ENCODE measurements at regions not wholly inside any gene's neighbourhood (a gene's known extent, or its start where the extent isn't known, plus 50 kb on each side); places are given as distances from the start of the nearest gene placed in this dataset.
A peak's percentile ranks its signal among the peaks of the same experiment; 100 is the strongest.

DNA sequence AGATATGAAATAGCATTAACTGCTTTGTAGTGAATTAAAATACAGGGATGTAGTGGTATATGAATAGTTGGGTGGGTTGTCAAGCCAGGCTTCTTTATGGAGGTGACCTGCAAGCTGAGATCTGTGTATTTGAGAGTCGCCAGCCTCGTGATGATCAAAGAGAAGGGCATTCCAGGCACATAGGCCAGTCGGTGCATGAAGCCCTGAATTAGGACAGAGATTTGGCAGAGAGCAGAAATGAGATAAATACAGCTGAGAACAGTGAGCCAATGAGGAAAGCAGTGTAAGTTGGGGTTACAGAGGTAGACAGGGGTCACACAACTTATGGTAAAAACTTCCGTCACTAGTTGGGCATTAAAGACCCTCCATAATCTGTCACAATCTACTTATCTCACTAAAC, 641.9 kb downstream of the OTOL1 start:
- no peak for DNase-seq (ENCODE audit: low read depth)
- TF ChIP-seq, protein P1, sequence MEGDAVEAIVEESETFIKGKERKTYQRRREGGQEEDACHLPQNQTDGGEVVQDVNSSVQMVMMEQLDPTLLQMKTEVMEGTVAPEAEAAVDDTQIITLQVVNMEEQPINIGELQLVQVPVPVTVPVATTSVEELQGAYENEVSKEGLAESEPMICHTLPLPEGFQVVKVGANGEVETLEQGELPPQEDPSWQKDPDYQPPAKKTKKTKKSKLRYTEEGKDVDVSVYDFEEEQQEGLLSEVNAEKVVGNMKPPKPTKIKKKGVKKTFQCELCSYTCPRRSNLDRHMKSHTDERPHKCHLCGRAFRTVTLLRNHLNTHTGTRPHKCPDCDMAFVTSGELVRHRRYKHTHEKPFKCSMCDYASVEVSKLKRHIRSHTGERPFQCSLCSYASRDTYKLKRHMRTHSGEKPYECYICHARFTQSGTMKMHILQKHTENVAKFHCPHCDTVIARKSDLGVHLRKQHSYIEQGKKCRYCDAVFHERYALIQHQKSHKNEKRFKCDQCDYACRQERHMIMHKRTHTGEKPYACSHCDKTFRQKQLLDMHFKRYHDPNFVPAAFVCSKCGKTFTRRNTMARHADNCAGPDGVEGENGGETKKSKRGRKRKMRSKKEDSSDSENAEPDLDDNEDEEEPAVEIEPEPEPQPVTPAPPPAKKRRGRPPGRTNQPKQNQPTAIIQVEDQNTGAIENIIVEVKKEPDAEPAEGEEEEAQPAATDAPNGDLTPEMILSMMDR (IDR thresholded peaks at IDR 0.05; ENCODE audit: low read depth, low read length, missing control alignments) = no peak
- H3K4me3 ChIP-seq (ENCODE audit: low read depth, low read length) = no peak overlapping the region
- in situ Hi-C loops (cut with HindIII; ENCODE audit: low sequenced_read_pairs) = no loop called here

DNA sequence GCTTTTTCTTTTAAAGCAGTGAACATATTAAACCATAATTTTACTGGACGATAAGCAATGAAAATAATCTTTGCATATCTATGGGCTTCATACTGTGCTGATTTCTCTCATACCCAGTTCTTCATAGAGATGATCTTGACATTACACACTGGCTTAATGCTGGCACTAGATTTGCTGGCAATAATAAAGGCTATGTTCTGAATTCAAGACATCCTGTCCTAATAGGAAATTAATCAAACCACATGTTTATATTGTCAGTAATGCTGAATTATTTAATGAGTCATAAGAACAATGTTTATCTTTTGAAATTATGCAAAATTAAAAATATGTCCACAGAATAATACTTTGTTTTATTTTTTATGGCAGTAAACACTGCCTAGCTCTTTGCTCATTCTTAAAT, 643.2 kb downstream of the OTOL1 start:
- H3K4me3 ChIP-seq (ENCODE audit: low read depth, low read length) = no peak overlapping the region
- in situ Hi-C loops (cut with HindIII; ENCODE audit: low sequenced_read_pairs) = no loop called here
- DNase-seq (ENCODE audit: low read depth) = no peak
- TF ChIP-seq, protein P1 (IDR thresholded peaks at IDR 0.05; ENCODE audit: low read depth, low read length, missing control alignments) = no peak

DNA sequence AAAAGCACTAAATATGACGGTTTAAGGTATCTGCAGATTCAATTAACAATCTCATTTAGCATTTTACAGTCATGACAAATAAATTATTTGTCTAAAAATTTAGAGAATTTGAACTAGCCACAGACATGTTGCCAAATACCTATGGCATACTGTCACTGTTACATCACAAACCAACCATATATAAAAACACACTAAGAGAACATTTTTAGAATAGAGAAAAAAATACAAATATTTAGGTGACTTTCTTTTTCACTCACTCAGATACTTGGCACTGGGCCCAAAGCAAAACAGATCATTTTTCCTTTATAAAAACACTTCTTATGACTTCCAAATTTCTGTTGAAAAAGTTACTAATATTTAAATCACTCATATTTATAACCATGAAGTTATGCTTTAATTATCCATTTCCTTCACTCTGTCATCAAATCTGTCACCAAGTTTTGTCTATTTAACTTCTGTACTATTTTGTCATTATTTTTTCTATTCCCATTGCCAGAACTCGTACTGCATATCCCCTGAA, 644.7 kb downstream of the OTOL1 start:
- peak; percentile 45 for DNase-seq (ENCODE audit: low read depth)
- H3K4me3 ChIP-seq (ENCODE audit: low read depth, low read length) = no peak overlapping the region
- TF ChIP-seq, protein P1 (IDR thresholded peaks at IDR 0.05; ENCODE audit: low read depth, low read length, missing control alignments) = no peak
- in situ Hi-C loops (cut with HindIII; ENCODE audit: low sequenced_read_pairs) = no loop called here

DNA sequence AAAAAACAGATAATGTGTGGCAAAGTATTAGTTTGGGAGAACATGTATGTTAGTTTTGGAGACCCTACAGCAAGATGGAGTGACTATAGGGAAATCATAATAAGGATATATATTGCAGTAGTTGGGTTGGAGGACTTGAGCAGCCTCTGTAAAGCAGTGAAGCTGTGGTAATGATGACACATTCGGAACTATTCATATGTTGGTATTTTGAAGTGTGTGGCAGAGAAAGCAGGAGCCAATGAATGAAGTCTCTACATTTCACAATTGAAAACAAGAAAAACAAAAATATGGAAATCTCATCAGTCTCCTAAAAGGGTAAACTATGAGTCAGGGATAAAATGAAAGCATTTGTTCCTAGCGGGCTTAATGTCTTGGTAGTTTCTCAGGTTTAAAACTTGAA, 645.9 kb downstream of the OTOL1 start:
- in situ Hi-C loops (cut with HindIII; ENCODE audit: low sequenced_read_pairs) = no loop called here
- TF ChIP-seq, protein P1 (IDR thresholded peaks at IDR 0.05; ENCODE audit: low read depth, low read length, missing control alignments) = no peak
- no peak overlapping the region for H3K4me3 ChIP-seq (ENCODE audit: low read depth, low read length)
- DNase-seq (ENCODE audit: low read depth) = peak; percentile 28

DNA sequence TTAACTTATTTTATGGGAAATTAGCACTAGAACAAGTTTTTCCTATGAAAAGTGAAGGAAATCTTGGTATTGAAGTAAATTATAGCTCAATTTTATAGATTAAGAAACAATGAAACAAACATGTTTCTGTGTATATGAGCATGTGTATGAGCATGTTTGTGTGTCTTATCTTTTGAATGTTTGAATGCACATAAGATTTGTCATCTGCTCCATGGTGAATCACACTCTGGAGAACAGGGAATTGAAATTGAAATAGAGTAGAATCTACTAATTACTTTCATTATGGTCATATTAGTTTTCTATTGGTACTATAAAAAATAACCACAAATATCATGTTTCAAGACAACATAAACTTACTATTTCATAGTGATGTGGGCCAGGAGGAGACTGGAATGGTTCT, 646.6 kb downstream of the OTOL1 start:
- DNase-seq (ENCODE audit: low read depth) = no peak
- in situ Hi-C loops (cut with HindIII; ENCODE audit: low sequenced_read_pairs) = no loop called here
- TF ChIP-seq, protein P1 (IDR thresholded peaks at IDR 0.05; ENCODE audit: low read depth, low read length, missing control alignments) = no peak

DNA sequence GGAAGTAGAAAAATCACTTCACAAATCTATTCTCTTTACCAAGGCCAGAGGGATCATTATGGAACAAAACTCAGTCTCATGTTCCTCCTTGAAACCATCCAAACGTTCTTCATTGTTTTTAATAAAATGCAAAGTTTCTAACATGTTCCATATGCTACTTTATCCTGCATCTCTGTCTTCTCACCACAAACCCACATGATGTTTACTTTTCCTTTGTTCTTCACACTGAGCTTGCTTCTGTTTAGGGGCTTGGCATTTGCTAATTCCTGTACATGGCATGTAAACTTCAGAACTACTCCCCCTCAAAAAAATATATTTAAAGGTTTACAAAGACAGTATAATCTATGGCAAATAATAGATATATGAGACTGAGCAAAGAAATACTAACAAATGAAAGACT, 651.4 kb downstream of the OTOL1 start:
- in situ Hi-C loops (cut with HindIII; ENCODE audit: low sequenced_read_pairs) = no loop called here
- peak; percentile 18 for DNase-seq (ENCODE audit: low read depth)
- TF ChIP-seq, protein P1 (IDR thresholded peaks at IDR 0.05; ENCODE audit: low read depth, low read length, missing control alignments) = no peak
- H3K4me3 ChIP-seq (ENCODE audit: low read depth, low read length) = no peak overlapping the region

More for the DNA sequence above, 646.6 kb downstream of the OTOL1 start:
- no peak overlapping the region for H3K4me3 ChIP-seq (ENCODE audit: low read depth, low read length)

DNA sequence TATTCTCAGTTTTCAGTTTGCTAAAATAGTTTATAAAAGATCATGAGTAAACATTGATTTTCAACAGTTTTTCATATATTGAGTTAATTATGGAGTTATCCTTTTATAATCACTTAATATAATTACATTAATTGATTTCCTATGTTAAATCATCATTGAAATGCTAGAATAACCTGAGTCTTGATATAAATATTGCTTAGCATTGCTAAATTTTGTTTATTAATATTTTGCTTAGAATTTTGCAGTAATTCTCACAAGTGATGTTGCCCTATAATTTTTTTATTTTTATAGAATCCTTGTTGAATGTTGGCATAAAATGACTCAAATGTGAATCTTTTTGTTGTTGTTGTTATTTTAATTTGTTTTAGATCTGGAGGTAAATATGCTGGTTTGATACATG, 654.2 kb downstream of the OTOL1 start:
- no peak overlapping the region for H3K4me3 ChIP-seq (ENCODE audit: low read depth, low read length)
- in situ Hi-C loops (cut with HindIII; ENCODE audit: low sequenced_read_pairs) = no loop called here
- no peak for DNase-seq (ENCODE audit: low read depth)
- TF ChIP-seq, protein P1 (IDR thresholded peaks at IDR 0.05; ENCODE audit: low read depth, low read length, missing control alignments) = no peak
